ENCODE measurements at regions not wholly inside any gene's neighbourhood (a gene's known extent, or its start where the extent isn't known, plus 50 kb on each side); places are given as distances from the start of the nearest gene placed in this dataset.

- no peaks in the 10 kb centered on the region for H3F3A ChIP-seq (replicated peaks; ENCODE audit: insufficient read depth)
- no peak overlapping the region for H3K9ac ChIP-seq
- no peak overlapping the region for H2AFZ ChIP-seq (ENCODE audit: low read depth)
- H3K36me3 ChIP-seq (replicated peaks in 1 of 2; ENCODE audit: control insufficient read depth in 1 of 2, insufficient read depth in 2 of 2, low read length in 1 of 2) = no peaks in the 10 kb centered on the region
- 62% methylated on average over 1 of the region's 1 CpG for WGBS (ENCODE audit: low lambda C conversion rate)
- H3K9me3 ChIP-seq = no peaks in the 10 kb centered on the region
- H4K20me1 ChIP-seq (ENCODE audit: insufficient read depth) = no peaks in the 10 kb centered on the region
- no peaks in the 10 kb centered on the region for H3K9me2 ChIP-seq
- no peak overlapping the region for H3K4me2 ChIP-seq
- TF ChIP-seq NFIC (IDR thresholded peaks at IDR 0.05; ENCODE audit: borderline replicate concordance) = no peak
- TF ChIP-seq, protein P1, sequence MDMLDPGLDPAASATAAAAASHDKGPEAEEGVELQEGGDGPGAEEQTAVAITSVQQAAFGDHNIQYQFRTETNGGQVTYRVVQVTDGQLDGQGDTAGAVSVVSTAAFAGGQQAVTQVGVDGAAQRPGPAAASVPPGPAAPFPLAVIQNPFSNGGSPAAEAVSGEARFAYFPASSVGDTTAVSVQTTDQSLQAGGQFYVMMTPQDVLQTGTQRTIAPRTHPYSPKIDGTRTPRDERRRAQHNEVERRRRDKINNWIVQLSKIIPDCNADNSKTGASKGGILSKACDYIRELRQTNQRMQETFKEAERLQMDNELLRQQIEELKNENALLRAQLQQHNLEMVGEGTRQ (IDR thresholded peaks at IDR 0.05; ENCODE audit: borderline replicate concordance, low read depth, low read length) = no peak
- TF ChIP-seq RAD21 (IDR thresholded peaks at IDR 0.05; ENCODE audit: low read length) = no peak
- no peak for TF ChIP-seq EP300 (IDR thresholded peaks at IDR 0.05; ENCODE audit: borderline replicate concordance in 1 of 2, low read depth in 1 of 2, low read length in 1 of 2)
- TF ChIP-seq, protein P2, sequence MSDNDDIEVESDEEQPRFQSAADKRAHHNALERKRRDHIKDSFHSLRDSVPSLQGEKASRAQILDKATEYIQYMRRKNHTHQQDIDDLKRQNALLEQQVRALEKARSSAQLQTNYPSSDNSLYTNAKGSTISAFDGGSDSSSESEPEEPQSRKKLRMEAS (IDR thresholded peaks at IDR 0.05; ENCODE audit: low read depth) = no peak
- no peak for TF ChIP-seq EZH2phosphoT487 (IDR thresholded peaks at IDR 0.05; ENCODE audit: borderline replicate concordance, low read depth)
- TF ChIP-seq, protein P3, sequence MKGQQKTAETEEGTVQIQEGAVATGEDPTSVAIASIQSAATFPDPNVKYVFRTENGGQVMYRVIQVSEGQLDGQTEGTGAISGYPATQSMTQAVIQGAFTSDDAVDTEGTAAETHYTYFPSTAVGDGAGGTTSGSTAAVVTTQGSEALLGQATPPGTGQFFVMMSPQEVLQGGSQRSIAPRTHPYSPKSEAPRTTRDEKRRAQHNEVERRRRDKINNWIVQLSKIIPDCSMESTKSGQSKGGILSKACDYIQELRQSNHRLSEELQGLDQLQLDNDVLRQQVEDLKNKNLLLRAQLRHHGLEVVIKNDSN (IDR thresholded peaks at IDR 0.05; ENCODE audit: borderline replicate concordance, low read depth) = no peak
- TF ChIP-seq RFX5 (IDR thresholded peaks at IDR 0.05; ENCODE audit: low read length) = no peak
- no peak for TF ChIP-seq IRF3 (IDR thresholded peaks at IDR 0.05; ENCODE audit: low read depth, low read length)
- TF ChIP-seq FOXM1 (IDR thresholded peaks at IDR 0.05; ENCODE audit: low read depth) = no peak
- no peak for TF ChIP-seq TEAD4 (IDR thresholded peaks at IDR 0.05; ENCODE audit: borderline replicate concordance, insufficient read depth)
- no peak for TF ChIP-seq TAF1 (IDR thresholded peaks at IDR 0.05; ENCODE audit: borderline replicate concordance, low read depth, low read length)
- no peak for TF ChIP-seq MEF2A (IDR thresholded peaks at IDR 0.05; ENCODE audit: borderline replicate concordance, low read depth)
- no peak for TF ChIP-seq RXRA (IDR thresholded peaks at IDR 0.05; ENCODE audit: borderline replicate concordance, low read depth)
- TF ChIP-seq TCF12 (IDR thresholded peaks at IDR 0.05) = no peak
- no peak for TF ChIP-seq NRF1 (IDR thresholded peaks at IDR 0.05; ENCODE audit: low read depth, low read length)
- POLR2A ChIA-PET = no interaction called here
- no peaks in the 10 kb centered on the region for H3K79me2 ChIP-seq (ENCODE audit: insufficient read depth)
- CTCF ChIA-PET = interaction anchor here (1.2 kb wide), 1 partner anchor 9 kb away, joined by 3 read pairs; no protein-coding TSS in a partner anchor
- peaks cover 0 to 6% of the 10 kb centered on the region in 2 experiments; a peak in 1 of 4 replicates for H3K4me1 ChIP-seq (ENCODE audit: control insufficient read depth in 1 of 2, insufficient read depth in 2 of 2, low read depth in 1 of 2, low read length in 1 of 2)
- no peak overlapping the region for H3K27ac ChIP-seq (ENCODE audit: low read depth in 2 of 2, low read length in 1 of 2)
- no peak for DNase-seq
- H3K4me3 ChIP-seq (ENCODE audit: low read depth in 2 of 2, low read length in 1 of 2) = no peak overlapping the region
- no peaks in the 10 kb centered on the region for H3K27me3 ChIP-seq (ENCODE audit: insufficient read depth)
Measured at GRCh38 chr10:59003203-59003602, 173.2 kb upstream of the PHYHIPL start.
